Adrenal gland (tissue), 5 donors: ENCODE measurements at regions not wholly inside any gene's neighbourhood (a gene's known extent, or its start where the extent isn't known, plus 50 kb on each side); places are given as distances from the start of the nearest gene placed in this dataset.

ENCODE experiments used
- POLR2A ChIP-seq, 2 donors: fragments of 450-650 bp; IDR thresholded peaks; one replicate each; pipeline ENCODE4 v1.6.1; 2017; ENCODE audit warnings: antibody characterized with exemption in 2 of 2, mild to moderate bottlenecking in 2 of 2, moderate library complexity in 1 of 2
- TF ChIP-seq, protein P1 (sequence below), 6 experiments: fragments of 450-650 bp in 4 of 6; fragments of 200-600 bp in 2 of 6; sonication (generic) in 1 of 6; IDR thresholded peaks; 1 replicate in 5 of 6; 2 replicates in 1 of 6; pipeline versions ENCODE4 v1.5.1 to v1.8.0; 2016 to 2021; ENCODE audit warnings: antibody characterized with exemption in 6 of 6, mild to moderate bottlenecking in 2 of 6, moderate library complexity in 1 of 6
- donor health status: DM: no; HTN: no; CAD: no.

- TF ChIP-seq, protein P1, sequence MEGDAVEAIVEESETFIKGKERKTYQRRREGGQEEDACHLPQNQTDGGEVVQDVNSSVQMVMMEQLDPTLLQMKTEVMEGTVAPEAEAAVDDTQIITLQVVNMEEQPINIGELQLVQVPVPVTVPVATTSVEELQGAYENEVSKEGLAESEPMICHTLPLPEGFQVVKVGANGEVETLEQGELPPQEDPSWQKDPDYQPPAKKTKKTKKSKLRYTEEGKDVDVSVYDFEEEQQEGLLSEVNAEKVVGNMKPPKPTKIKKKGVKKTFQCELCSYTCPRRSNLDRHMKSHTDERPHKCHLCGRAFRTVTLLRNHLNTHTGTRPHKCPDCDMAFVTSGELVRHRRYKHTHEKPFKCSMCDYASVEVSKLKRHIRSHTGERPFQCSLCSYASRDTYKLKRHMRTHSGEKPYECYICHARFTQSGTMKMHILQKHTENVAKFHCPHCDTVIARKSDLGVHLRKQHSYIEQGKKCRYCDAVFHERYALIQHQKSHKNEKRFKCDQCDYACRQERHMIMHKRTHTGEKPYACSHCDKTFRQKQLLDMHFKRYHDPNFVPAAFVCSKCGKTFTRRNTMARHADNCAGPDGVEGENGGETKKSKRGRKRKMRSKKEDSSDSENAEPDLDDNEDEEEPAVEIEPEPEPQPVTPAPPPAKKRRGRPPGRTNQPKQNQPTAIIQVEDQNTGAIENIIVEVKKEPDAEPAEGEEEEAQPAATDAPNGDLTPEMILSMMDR (IDR thresholded peaks at IDR 0.05) = no peak
- no peak for TF ChIP-seq POLR2A (IDR thresholded peaks at IDR 0.05)
These were observed 70.8 kb upstream of the KCND3 start for GRCh38 chr1:112060261-112060660.
